ENCODE measurements at regions not wholly inside any gene's neighbourhood (a gene's known extent, or its start where the extent isn't known, plus 50 kb on each side); places are given as distances from the start of the nearest gene placed in this dataset.

DNA sequence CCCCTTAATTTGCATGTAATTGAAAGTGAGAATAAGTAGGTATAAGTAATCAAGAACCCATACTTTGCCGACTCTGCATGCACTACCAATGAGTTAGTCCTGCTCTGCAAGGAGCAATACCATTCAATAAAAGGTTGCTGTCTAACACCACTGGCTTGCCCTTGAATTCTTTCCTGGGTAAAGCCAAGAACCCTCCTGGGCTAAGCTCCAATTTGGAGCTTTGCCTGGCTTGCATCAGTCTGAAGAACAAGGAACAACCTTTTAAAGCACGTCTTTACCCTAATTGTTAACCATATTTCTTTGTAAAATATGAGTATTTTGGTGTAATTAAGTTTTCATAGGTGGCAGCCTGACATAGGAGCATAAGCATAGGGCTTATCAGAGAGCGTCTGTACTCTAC, 367.7 kb downstream of the MEI4 start:
- H2AFZ ChIP-seq (ENCODE audit: low read depth), result no peak overlapping the region
- H3K4me3 ChIP-seq (ENCODE audit: low read depth in 2 of 2, low read length in 1 of 2), result no peak overlapping the region
- H3K9ac ChIP-seq, result no peak overlapping the region
- H4K20me1 ChIP-seq (ENCODE audit: insufficient read depth), result no peaks in the 10 kb centered on the region
- H3K4me2 ChIP-seq, result no peak overlapping the region
- POLR2A ChIA-PET, result no interaction called here
- CTCF ChIA-PET, result no interaction called here
- no peaks in the 10 kb centered on the region for H3K9me2 ChIP-seq
- H3K36me3 ChIP-seq (replicated peaks in 1 of 2; ENCODE audit: control insufficient read depth in 1 of 2, insufficient read depth in 2 of 2, low read length in 1 of 2), result no peaks in the 10 kb centered on the region
- no peak for TF ChIP-seq SIN3A (IDR thresholded peaks at IDR 0.05; ENCODE audit: borderline replicate concordance, low read depth, low read length)
- TF ChIP-seq NFIC (IDR thresholded peaks at IDR 0.05; ENCODE audit: borderline replicate concordance), result no peak
- no peak for TF ChIP-seq YY1 (IDR thresholded peaks at IDR 0.05; ENCODE audit: low read depth)
- TF ChIP-seq FOXM1 (IDR thresholded peaks at IDR 0.05; ENCODE audit: low read depth), result no peak
- no peak for TF ChIP-seq TAF1 (IDR thresholded peaks at IDR 0.05; ENCODE audit: borderline replicate concordance, low read depth, low read length)
- TF ChIP-seq USF2 (IDR thresholded peaks at IDR 0.05; ENCODE audit: borderline replicate concordance, low read depth, low read length), result no peak
- TF ChIP-seq MEF2A (IDR thresholded peaks at IDR 0.05; ENCODE audit: borderline replicate concordance, low read depth), result no peak
- TF ChIP-seq, protein P1, sequence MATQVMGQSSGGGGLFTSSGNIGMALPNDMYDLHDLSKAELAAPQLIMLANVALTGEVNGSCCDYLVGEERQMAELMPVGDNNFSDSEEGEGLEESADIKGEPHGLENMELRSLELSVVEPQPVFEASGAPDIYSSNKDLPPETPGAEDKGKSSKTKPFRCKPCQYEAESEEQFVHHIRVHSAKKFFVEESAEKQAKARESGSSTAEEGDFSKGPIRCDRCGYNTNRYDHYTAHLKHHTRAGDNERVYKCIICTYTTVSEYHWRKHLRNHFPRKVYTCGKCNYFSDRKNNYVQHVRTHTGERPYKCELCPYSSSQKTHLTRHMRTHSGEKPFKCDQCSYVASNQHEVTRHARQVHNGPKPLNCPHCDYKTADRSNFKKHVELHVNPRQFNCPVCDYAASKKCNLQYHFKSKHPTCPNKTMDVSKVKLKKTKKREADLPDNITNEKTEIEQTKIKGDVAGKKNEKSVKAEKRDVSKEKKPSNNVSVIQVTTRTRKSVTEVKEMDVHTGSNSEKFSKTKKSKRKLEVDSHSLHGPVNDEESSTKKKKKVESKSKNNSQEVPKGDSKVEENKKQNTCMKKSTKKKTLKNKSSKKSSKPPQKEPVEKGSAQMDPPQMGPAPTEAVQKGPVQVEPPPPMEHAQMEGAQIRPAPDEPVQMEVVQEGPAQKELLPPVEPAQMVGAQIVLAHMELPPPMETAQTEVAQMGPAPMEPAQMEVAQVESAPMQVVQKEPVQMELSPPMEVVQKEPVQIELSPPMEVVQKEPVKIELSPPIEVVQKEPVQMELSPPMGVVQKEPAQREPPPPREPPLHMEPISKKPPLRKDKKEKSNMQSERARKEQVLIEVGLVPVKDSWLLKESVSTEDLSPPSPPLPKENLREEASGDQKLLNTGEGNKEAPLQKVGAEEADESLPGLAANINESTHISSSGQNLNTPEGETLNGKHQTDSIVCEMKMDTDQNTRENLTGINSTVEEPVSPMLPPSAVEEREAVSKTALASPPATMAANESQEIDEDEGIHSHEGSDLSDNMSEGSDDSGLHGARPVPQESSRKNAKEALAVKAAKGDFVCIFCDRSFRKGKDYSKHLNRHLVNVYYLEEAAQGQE (IDR thresholded peaks at IDR 0.05; ENCODE audit: low read depth, low read length), result no peak
- no peak for TF ChIP-seq EP300 (IDR thresholded peaks at IDR 0.05; ENCODE audit: borderline replicate concordance in 1 of 2, low read depth in 1 of 2, low read length in 1 of 2)
- no peak for TF ChIP-seq CTCF (IDR thresholded peaks at IDR 0.05)
- no peak for TF ChIP-seq RAD21 (IDR thresholded peaks at IDR 0.05; ENCODE audit: low read length)
- no peak for TF ChIP-seq TEAD4 (IDR thresholded peaks at IDR 0.05; ENCODE audit: borderline replicate concordance, insufficient read depth)
- TF ChIP-seq RCOR1 (IDR thresholded peaks at IDR 0.05; ENCODE audit: low read length), result no peak
- TF ChIP-seq MXI1 (IDR thresholded peaks at IDR 0.05; ENCODE audit: low read depth, low read length), result no peak
- H3K4me1 ChIP-seq (ENCODE audit: control insufficient read depth in 1 of 2, insufficient read depth in 2 of 2, low read depth in 1 of 2, low read length in 1 of 2), result no peaks in the 10 kb centered on the region
- no peaks in the 10 kb centered on the region for H3K9me3 ChIP-seq
- 5% methylated on average over 3 of the region's 3 CpGs for WGBS (ENCODE audit: low lambda C conversion rate)
- no peaks in the 10 kb centered on the region for H3K27me3 ChIP-seq (ENCODE audit: insufficient read depth)
- DNase-seq, result no peak
- no peaks in the 10 kb centered on the region for H3F3A ChIP-seq (replicated peaks; ENCODE audit: insufficient read depth)
- H3K79me2 ChIP-seq (ENCODE audit: insufficient read depth), result no peaks in the 10 kb centered on the region
- H3K27ac ChIP-seq (ENCODE audit: low read depth in 2 of 2, low read length in 1 of 2), result no peak overlapping the region
